IMR-90 (cell line): ENCODE measurements at regions not wholly inside any gene's neighbourhood (a gene's known extent, or its start where the extent isn't known, plus 50 kb on each side); places are given as distances from the start of the nearest gene placed in this dataset.
A peak's percentile ranks its signal among the peaks of the same experiment; 100 is the strongest.
"Not testable (repeated sequence)": the region's sequence is repeated elsewhere in the genome, so short reads cannot be mapped to it uniquely, and the experiment has no call there.

Experiments used
- ATAC-seq: fragments of 200-7000 bp; cut with Tn5 transposase; 2 replicates; pipeline ENCODE4 v1.9.1; 2020; ENCODE audit warnings: low read depth, mild to moderate bottlenecking, moderate library complexity
- BruUV-seq: library from RNA; stranded (reverse); fragments of 400-500 nt; replicated peaks from 2 replicates; lab custom pipeline; 2021; lab: Mats Ljungman, UMichigan
- CTCF ChIA-PET: fragments of 300-600 bp; formaldehyde crosslinking; extraction: SDS; loops from one replicate; lab custom pipeline; 2021; ENCODE audit warnings: antibody characterized with exemption; lab: Yijun Ruan, JAX
- POLR2A ChIA-PET: fragments of 300-600 bp; sonication (Branson Sonifier 250); formaldehyde crosslinking; loops from one replicate; lab custom pipeline; 2022; ENCODE audit warnings: antibody characterized with exemption; ENCODE audit not compliant: unreplicated experiment; lab: Charles Lee
- DNase-seq: peaks from one replicate; pipeline ENCODE4 v3.0.0; 2013
- H2AFZ ChIP-seq: replicated peaks from 2 replicates; pipeline ENCODE3; 2013; ENCODE audit warnings: low read length, mild to moderate bottlenecking; ENCODE audit not compliant: poor library complexity
- H2AK5ac ChIP-seq: 2 replicates; pipeline ENCODE4 v1.6.1; 2013; ENCODE audit warnings: low read depth, low read length, inconsistent platforms
- H2AK9ac ChIP-seq: replicated peaks from 2 replicates; pipeline ENCODE3; 2013; ENCODE audit warnings: mild to moderate bottlenecking, low read depth, low read length, moderate library complexity; ENCODE audit not compliant: poor library complexity
- H2BK120ac ChIP-seq: 2 replicates; pipeline ENCODE4 v1.6.1; 2013; ENCODE audit warnings: low read depth, low read length, inconsistent platforms
- H2BK15ac ChIP-seq: 3 replicates; pipeline ENCODE4 v1.6.1; 2013; ENCODE audit warnings: low read depth, low read length, inconsistent platforms
- H2BK20ac ChIP-seq: 2 replicates; pipeline ENCODE4 v1.6.1; 2013; ENCODE audit warnings: low read depth, mild to moderate bottlenecking, inconsistent platforms, low read length, moderate library complexity
- H2BK5ac ChIP-seq: 2 replicates; pipeline ENCODE4 v1.6.1; 2013; ENCODE audit warnings: mild to moderate bottlenecking, low read depth, low read length, inconsistent platforms; ENCODE audit not compliant: poor library complexity, severe bottlenecking
- H3K14ac ChIP-seq: replicated peaks from 2 replicates; pipeline ENCODE4 v1.6.1; 2013; ENCODE audit warnings: low read depth, low read length, inconsistent platforms
- H3K18ac ChIP-seq: 2 replicates; pipeline ENCODE4 v1.6.1; 2013; ENCODE audit warnings: low read depth, low read length, control low read depth
- H3K23ac ChIP-seq: 2 replicates; pipeline ENCODE4 v1.6.1; 2013; ENCODE audit warnings: low read depth, low read length, inconsistent platforms
- H3K27ac ChIP-seq: 2 replicates; pipeline ENCODE4 v1.5.1; 2013; ENCODE audit warnings: mild to moderate bottlenecking, control low read depth, low read length; ENCODE audit not compliant: insufficient read depth
- H3K27me3 ChIP-seq: 2 replicates; pipeline ENCODE4 v1.6.1; 2013; ENCODE audit warnings: low read length; ENCODE audit not compliant: control insufficient read depth, insufficient read depth
- H3K36me3 ChIP-seq: 2 replicates; pipeline ENCODE4 v1.6.1; 2013; ENCODE audit warnings: low read length, mixed read lengths; ENCODE audit not compliant: control insufficient read depth, insufficient read depth
- H3K4ac ChIP-seq: 2 replicates; pipeline ENCODE4 v1.6.1; 2013; ENCODE audit warnings: low read depth, low read length, inconsistent platforms
- H3K4me1 ChIP-seq: 2 replicates; pipeline ENCODE4 v1.6.1; 2013; ENCODE audit warnings: low read length, mixed read lengths; ENCODE audit not compliant: control insufficient read depth, insufficient read depth
- H3K4me2 ChIP-seq: 2 replicates; pipeline ENCODE4 v1.6.1; 2013; ENCODE audit warnings: low read depth, mild to moderate bottlenecking, control low read depth, low read length, moderate library complexity
- H3K4me3 ChIP-seq: 2 replicates; pipeline ENCODE4 v1.5.1; 2013; ENCODE audit warnings: low read depth, mild to moderate bottlenecking, control low read depth, low read length, moderate library complexity; ENCODE audit not compliant: insufficient read depth
- H3K56ac ChIP-seq: 2 replicates; pipeline ENCODE4 v1.6.1; 2013; ENCODE audit warnings: low read length, inconsistent platforms; ENCODE audit not compliant: insufficient read depth; ENCODE audit errors: extremely low read depth
- H3K79me1 ChIP-seq, 2 experiments: 2 replicates each; pipeline ENCODE4 v1.6.1; 2013; ENCODE audit warnings: low read length in 2 of 2, inconsistent platforms in 1 of 2, low read depth in 1 of 2
- H3K9ac ChIP-seq: 2 replicates; pipeline ENCODE4 v1.6.1; 2013; ENCODE audit warnings: low read depth, low read length, control low read depth
- H3K9me1 ChIP-seq: 2 replicates; pipeline ENCODE4 v1.6.1; 2013; ENCODE audit warnings: low read length, inconsistent platforms; ENCODE audit not compliant: insufficient read depth
- H3K9me3 ChIP-seq: 2 replicates; pipeline ENCODE4 v1.6.1; 2013; ENCODE audit warnings: low read length; ENCODE audit not compliant: control insufficient read depth, insufficient read depth
- H4K20me1 ChIP-seq: 2 replicates; pipeline ENCODE4 v1.6.1; 2013; ENCODE audit warnings: low read length, inconsistent platforms; ENCODE audit not compliant: insufficient read depth
- H4K5ac ChIP-seq: 2 replicates; pipeline ENCODE4 v1.6.1; 2013; ENCODE audit warnings: mild to moderate bottlenecking, low read depth, low read length, control low read depth
- H4K8ac ChIP-seq, 2 experiments: 2 replicates each; pipeline ENCODE4 v1.6.1; 2013; ENCODE audit warnings: low read depth in 2 of 2, low read length in 2 of 2, control low read depth in 1 of 2, inconsistent platforms in 1 of 2
- H4K91ac ChIP-seq: 2 replicates; pipeline ENCODE4 v1.6.1; 2013; ENCODE audit warnings: low read depth, low read length, inconsistent platforms; ENCODE audit not compliant: insufficient read depth
- NFE2L2 ChIP-seq: fragments of 150-350 bp; IDR thresholded peaks from 2 replicates; pipeline ENCODE4 v1.6.1; 2016; ENCODE audit warnings: low read depth, mild to moderate bottlenecking, low read length
- WGBS, 2 experiments: methylation state at CpG; one replicate each; pipeline versions ENCODE4 v1.1.5 to v1.1.7; 2013; ENCODE audit warnings: missing lambda C conversion rate in 2 of 2; ENCODE audit not compliant: insufficient read length in 1 of 2; ENCODE audit errors: extremely low coverage in 2 of 2; 5-methylcytosine and 5-hydroxymethylcytosine counted together
- dilution Hi-C: fragments of 300-500 bp; cut with HindIII; formaldehyde crosslinking; loops from one replicate; pipeline ENCODE4 v1.14.3; 2018; ENCODE audit warnings: low sequenced_read_pairs; ENCODE audit not compliant: unreplicated experiment
- in situ Hi-C: fragments of 300-500 bp; cut with MboI; formaldehyde crosslinking; loops from 3 replicates; pipeline ENCODE4 v1.14.3; 2019; ENCODE audit warnings: low sequenced_read_pairs, inconsistent platforms, mixed read lengths
- intact Hi-C: fragments of 100-400 bp; cut with micrococcal nuclease; formaldehyde crosslinking; loops from 2 replicates; pipeline ENCODE4 v1.10.0; 2022

DNA sequence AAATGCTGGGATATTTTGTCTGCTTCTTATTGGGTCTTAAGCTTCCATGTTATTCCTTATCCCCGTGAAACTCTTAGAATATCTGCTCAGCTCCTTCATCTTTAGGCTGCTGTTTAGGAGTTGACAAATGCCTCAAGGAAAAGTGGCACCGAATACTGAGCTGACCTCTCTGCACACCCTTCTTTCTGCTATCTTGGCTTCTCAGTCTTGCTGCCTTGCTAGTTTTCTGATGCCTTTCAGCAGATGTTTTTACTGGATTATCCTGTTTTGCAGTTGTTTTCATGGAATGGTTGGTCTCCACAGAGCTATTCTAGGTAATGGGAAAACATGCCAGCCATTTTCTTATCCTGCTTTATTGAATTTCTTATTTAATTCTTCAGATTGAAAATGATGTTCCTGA, 86.3 kb downstream of the GYPE start:
- ATAC-seq: no peak
- Histone ChIP-seq H3K36me3 (no peaks in the 10 kb centered on the region), H3K4ac (no peak overlapping the region), H2BK120ac (no peak overlapping the region), H3K9ac (no peak overlapping the region), H3K56ac (no peak overlapping the region), H3K9me1 (no peaks in the 10 kb centered on the region), H2AK9ac (peak overlapping the region; percentile 42), H2BK5ac (no peak overlapping the region), H3K9me3 (peaks cover 3% of the 10 kb centered on the region; the same call in 1 of the 2 replicates), H3K27me3 (no peaks in the 10 kb centered on the region), H3K4me3 (no peak overlapping the region), H2AFZ (no peak overlapping the region), H3K23ac (no peak overlapping the region), H3K14ac (no peak overlapping the region), H2AK5ac (no peak overlapping the region), H3K4me1 (no peaks in the 10 kb centered on the region), H3K27ac (no peak overlapping the region), H2BK15ac (no peak overlapping the region), H2BK20ac (no peak overlapping the region), H4K91ac (no peak overlapping the region), H3K79me1 (no peaks in the 10 kb centered on the region), H3K4me2 (no peak overlapping the region), H4K5ac (no peak overlapping the region), H3K18ac (no peak overlapping the region), H4K20me1 (no peaks in the 10 kb centered on the region), H4K8ac (no peak overlapping the region)
- dilution Hi-C loops (no loop called here), intact Hi-C loops (no loop called here), in situ Hi-C loops (no loop called here)
- no TSS peak for BruUV-seq
- CTCF ChIA-PET: no interaction called here
- POLR2A ChIA-PET: no interaction called here
- TF ChIP-seq NFE2L2: no peak
- no peak for DNase-seq
- WGBS, 2 experiments: no CpG with 5 or more reads among the region's 2 CpGs

DNA sequence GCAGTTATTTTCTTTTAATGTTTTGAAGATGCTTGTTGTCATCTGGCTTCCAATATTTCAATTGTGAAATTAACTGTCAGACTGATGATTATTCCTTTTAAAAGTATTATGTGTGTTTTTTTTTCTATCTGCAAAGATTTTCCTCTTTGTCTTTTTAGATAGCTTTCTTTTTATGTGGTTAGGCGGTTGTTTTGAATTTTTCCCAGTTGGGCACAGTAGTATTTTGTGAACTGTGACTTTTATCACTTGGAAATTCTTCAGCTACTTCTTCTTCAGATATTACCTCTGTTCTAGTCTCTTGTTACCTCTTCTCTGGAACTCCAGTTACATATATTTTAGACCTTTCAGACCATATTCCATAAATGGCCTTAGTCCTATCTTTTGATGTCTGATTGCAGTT, 87.5 kb downstream of the GYPE start:
- H3K4me1 ChIP-seq, H2AK5ac ChIP-seq, H3K9ac ChIP-seq, H3K79me1 ChIP-seq, H3K14ac ChIP-seq, H4K5ac ChIP-seq, CTCF ChIA-PET, in situ Hi-C loops, H2AK9ac ChIP-seq, BruUV-seq, DNase-seq, H3K36me3 ChIP-seq, ATAC-seq, H3K4me2 ChIP-seq, intact Hi-C loops, H3K9me3 ChIP-seq, H2BK15ac ChIP-seq, H3K9me1 ChIP-seq, H2BK120ac ChIP-seq, H4K91ac ChIP-seq, H4K8ac ChIP-seq, H2BK20ac ChIP-seq, H3K23ac ChIP-seq, H4K20me1 ChIP-seq, H2AFZ ChIP-seq, H3K4me3 ChIP-seq, dilution Hi-C loops, H3K56ac ChIP-seq, POLR2A ChIA-PET, H3K27me3 ChIP-seq, H3K27ac ChIP-seq, H2BK5ac ChIP-seq, H3K4ac ChIP-seq, H3K18ac ChIP-seq: not testable (repeated sequence)
- no CpG with 5 or more reads among the region's 1 CpG for WGBS, 2 experiments
